IMR-90 (cell line): ENCODE measurements at regions not wholly inside any gene's neighbourhood (a gene's known extent, or its start where the extent isn't known, plus 50 kb on each side); places are given as distances from the start of the nearest gene placed in this dataset.

Experiments
- ATAC-seq: fragments of 200-7000 bp; cut with Tn5 transposase; 2 replicates; pipeline ENCODE4 v1.9.1; 2020; ENCODE audit warnings: low read depth, mild to moderate bottlenecking, moderate library complexity
- BruUV-seq: library from RNA; stranded (reverse); fragments of 400-500 nt; replicated peaks from 2 replicates; lab custom pipeline; 2021; lab: Mats Ljungman, UMichigan
- CTCF ChIA-PET: fragments of 300-600 bp; formaldehyde crosslinking; extraction: SDS; loops from one replicate; lab custom pipeline; 2021; ENCODE audit warnings: antibody characterized with exemption; lab: Yijun Ruan, JAX
- POLR2A ChIA-PET: fragments of 300-600 bp; sonication (Branson Sonifier 250); formaldehyde crosslinking; loops from one replicate; lab custom pipeline; 2022; ENCODE audit warnings: antibody characterized with exemption; ENCODE audit not compliant: unreplicated experiment; lab: Charles Lee
- DNase-seq: peaks from one replicate; pipeline ENCODE4 v3.0.0; 2013
- H2AFZ ChIP-seq: replicated peaks from 2 replicates; pipeline ENCODE3; 2013; ENCODE audit warnings: low read length, mild to moderate bottlenecking; ENCODE audit not compliant: poor library complexity
- H2AK5ac ChIP-seq: 2 replicates; pipeline ENCODE4 v1.6.1; 2013; ENCODE audit warnings: low read depth, low read length, inconsistent platforms
- H2AK9ac ChIP-seq: replicated peaks from 2 replicates; pipeline ENCODE3; 2013; ENCODE audit warnings: mild to moderate bottlenecking, low read depth, low read length, moderate library complexity; ENCODE audit not compliant: poor library complexity
- H2BK120ac ChIP-seq: 2 replicates; pipeline ENCODE4 v1.6.1; 2013; ENCODE audit warnings: low read depth, low read length, inconsistent platforms
- H2BK15ac ChIP-seq: 3 replicates; pipeline ENCODE4 v1.6.1; 2013; ENCODE audit warnings: low read depth, low read length, inconsistent platforms
- H2BK20ac ChIP-seq: 2 replicates; pipeline ENCODE4 v1.6.1; 2013; ENCODE audit warnings: low read depth, mild to moderate bottlenecking, inconsistent platforms, low read length, moderate library complexity
- H2BK5ac ChIP-seq: 2 replicates; pipeline ENCODE4 v1.6.1; 2013; ENCODE audit warnings: mild to moderate bottlenecking, low read depth, low read length, inconsistent platforms; ENCODE audit not compliant: poor library complexity, severe bottlenecking
- H3K14ac ChIP-seq: replicated peaks from 2 replicates; pipeline ENCODE4 v1.6.1; 2013; ENCODE audit warnings: low read depth, low read length, inconsistent platforms
- H3K18ac ChIP-seq: 2 replicates; pipeline ENCODE4 v1.6.1; 2013; ENCODE audit warnings: low read depth, low read length, control low read depth
- H3K23ac ChIP-seq: 2 replicates; pipeline ENCODE4 v1.6.1; 2013; ENCODE audit warnings: low read depth, low read length, inconsistent platforms
- H3K27ac ChIP-seq: 2 replicates; pipeline ENCODE4 v1.5.1; 2013; ENCODE audit warnings: mild to moderate bottlenecking, control low read depth, low read length; ENCODE audit not compliant: insufficient read depth
- H3K27me3 ChIP-seq: 2 replicates; pipeline ENCODE4 v1.6.1; 2013; ENCODE audit warnings: low read length; ENCODE audit not compliant: control insufficient read depth, insufficient read depth
- H3K36me3 ChIP-seq: 2 replicates; pipeline ENCODE4 v1.6.1; 2013; ENCODE audit warnings: low read length, mixed read lengths; ENCODE audit not compliant: control insufficient read depth, insufficient read depth
- H3K4ac ChIP-seq: 2 replicates; pipeline ENCODE4 v1.6.1; 2013; ENCODE audit warnings: low read depth, low read length, inconsistent platforms
- H3K4me1 ChIP-seq: 2 replicates; pipeline ENCODE4 v1.6.1; 2013; ENCODE audit warnings: low read length, mixed read lengths; ENCODE audit not compliant: control insufficient read depth, insufficient read depth
- H3K4me2 ChIP-seq: 2 replicates; pipeline ENCODE4 v1.6.1; 2013; ENCODE audit warnings: low read depth, mild to moderate bottlenecking, control low read depth, low read length, moderate library complexity
- H3K4me3 ChIP-seq: 2 replicates; pipeline ENCODE4 v1.5.1; 2013; ENCODE audit warnings: low read depth, mild to moderate bottlenecking, control low read depth, low read length, moderate library complexity; ENCODE audit not compliant: insufficient read depth
- H3K56ac ChIP-seq: 2 replicates; pipeline ENCODE4 v1.6.1; 2013; ENCODE audit warnings: low read length, inconsistent platforms; ENCODE audit not compliant: insufficient read depth; ENCODE audit errors: extremely low read depth
- H3K79me1 ChIP-seq, 2 experiments: 2 replicates each; pipeline ENCODE4 v1.6.1; 2013; ENCODE audit warnings: low read length in 2 of 2, inconsistent platforms in 1 of 2, low read depth in 1 of 2
- H3K9ac ChIP-seq: 2 replicates; pipeline ENCODE4 v1.6.1; 2013; ENCODE audit warnings: low read depth, low read length, control low read depth
- H3K9me1 ChIP-seq: 2 replicates; pipeline ENCODE4 v1.6.1; 2013; ENCODE audit warnings: low read length, inconsistent platforms; ENCODE audit not compliant: insufficient read depth
- H3K9me3 ChIP-seq: 2 replicates; pipeline ENCODE4 v1.6.1; 2013; ENCODE audit warnings: low read length; ENCODE audit not compliant: control insufficient read depth, insufficient read depth
- H4K20me1 ChIP-seq: 2 replicates; pipeline ENCODE4 v1.6.1; 2013; ENCODE audit warnings: low read length, inconsistent platforms; ENCODE audit not compliant: insufficient read depth
- H4K5ac ChIP-seq: 2 replicates; pipeline ENCODE4 v1.6.1; 2013; ENCODE audit warnings: mild to moderate bottlenecking, low read depth, low read length, control low read depth
- H4K8ac ChIP-seq, 2 experiments: 2 replicates each; pipeline ENCODE4 v1.6.1; 2013; ENCODE audit warnings: low read depth in 2 of 2, low read length in 2 of 2, control low read depth in 1 of 2, inconsistent platforms in 1 of 2
- H4K91ac ChIP-seq: 2 replicates; pipeline ENCODE4 v1.6.1; 2013; ENCODE audit warnings: low read depth, low read length, inconsistent platforms; ENCODE audit not compliant: insufficient read depth
- BHLHE40 ChIP-seq: fragments of 150-350 bp; IDR thresholded peaks from 2 replicates; pipeline ENCODE4 v1.6.1; 2016; ENCODE audit warnings: mild to moderate bottlenecking, low read depth, low read length
- CHD1 ChIP-seq: IDR thresholded peaks from 2 replicates; pipeline ENCODE4 v1.6.1; 2012; ENCODE audit warnings: low read depth, low read length, improper control_type of control experiment
- FOS ChIP-seq: fragments of 150-350 bp; IDR thresholded peaks from 2 replicates; pipeline ENCODE4 v1.6.1; 2016; ENCODE audit warnings: low read depth, low read length
- MAFK ChIP-seq: IDR thresholded peaks from 2 replicates; pipeline ENCODE4 v1.6.1; 2012; ENCODE audit warnings: low read depth, low read length, improper control_type of control experiment
- MAZ ChIP-seq: IDR thresholded peaks from 2 replicates; pipeline ENCODE4 v1.6.1; 2012; ENCODE audit warnings: low read depth, mild to moderate bottlenecking, low read length, improper control_type of control experiment, moderate library complexity, borderline replicate concordance
- MXI1 ChIP-seq: IDR thresholded peaks from 2 replicates; pipeline ENCODE4 v1.6.1; 2012; ENCODE audit warnings: low read depth, mild to moderate bottlenecking, low read length, moderate library complexity, borderline replicate concordance
- NFE2L2 ChIP-seq: fragments of 150-350 bp; IDR thresholded peaks from 2 replicates; pipeline ENCODE4 v1.6.1; 2016; ENCODE audit warnings: low read depth, mild to moderate bottlenecking, low read length
- POLR2A ChIP-seq: IDR thresholded peaks from 2 replicates; pipeline ENCODE4 v1.6.1; 2012; ENCODE audit warnings: mild to moderate bottlenecking, low read depth, low read length
- RCOR1 ChIP-seq: IDR thresholded peaks from 2 replicates; pipeline ENCODE4 v1.6.1; 2012; ENCODE audit warnings: mild to moderate bottlenecking, low read length, improper control_type of control experiment; ENCODE audit not compliant: insufficient replicate concordance
- RFX5 ChIP-seq: IDR thresholded peaks from 2 replicates; pipeline ENCODE4 v1.8.0; 2012; ENCODE audit warnings: low read depth, mild to moderate bottlenecking, low read length, moderate library complexity
- WGBS, 2 experiments: methylation state at CpG; one replicate each; pipeline versions ENCODE4 v1.1.5 to v1.1.7; 2013; ENCODE audit warnings: missing lambda C conversion rate in 2 of 2; ENCODE audit not compliant: insufficient read length in 1 of 2; ENCODE audit errors: extremely low coverage in 2 of 2; 5-methylcytosine and 5-hydroxymethylcytosine counted together
- dilution Hi-C: fragments of 300-500 bp; cut with HindIII; formaldehyde crosslinking; loops from one replicate; pipeline ENCODE4 v1.14.3; 2018; ENCODE audit warnings: low sequenced_read_pairs; ENCODE audit not compliant: unreplicated experiment
- in situ Hi-C: fragments of 300-500 bp; cut with MboI; formaldehyde crosslinking; loops from 3 replicates; pipeline ENCODE4 v1.14.3; 2019; ENCODE audit warnings: low sequenced_read_pairs, inconsistent platforms, mixed read lengths
- intact Hi-C: fragments of 100-400 bp; cut with micrococcal nuclease; formaldehyde crosslinking; loops from 2 replicates; pipeline ENCODE4 v1.10.0; 2022
- TF ChIP-seq, protein P1 (sequence below): fragments of 150-350 bp; IDR thresholded peaks from 2 replicates; pipeline ENCODE4 v1.6.1; 2016; ENCODE audit warnings: low read depth, mild to moderate bottlenecking, low read length, moderate library complexity, borderline replicate concordance
- TF ChIP-seq, protein P2 (sequence below): fragments of 150-350 bp; IDR thresholded peaks from 2 replicates; pipeline ENCODE4 v1.6.1; 2017; ENCODE audit warnings: mild to moderate bottlenecking, antibody characterized with exemption, low read length, low read depth

DNA sequence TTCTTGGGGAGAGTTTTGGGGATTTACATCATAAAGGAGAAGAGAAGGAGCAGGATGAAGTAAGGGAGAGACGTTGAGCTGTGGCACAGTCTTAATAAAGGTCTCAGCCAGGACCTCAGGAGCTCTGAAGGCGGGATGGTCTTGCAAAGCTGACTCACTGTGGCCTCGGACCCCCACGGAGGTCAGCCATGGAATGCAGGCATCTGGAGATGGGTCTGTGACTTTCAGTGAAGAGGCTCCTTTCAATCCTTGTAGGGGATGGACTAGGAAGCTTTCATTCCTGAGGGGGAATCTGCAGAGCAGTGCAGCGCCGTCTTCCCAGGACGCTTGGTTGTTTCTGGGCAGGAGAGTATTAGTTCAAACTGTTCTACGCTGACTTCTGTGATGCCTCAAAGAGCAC lies 65.7 kb upstream of the BASP1 start:
- peak overlapping the region; percentile 63; the same call in 1 of the 2 replicates for H2BK120ac ChIP-seq
- CTCF ChIA-PET, result interaction anchor here (0.5 kb wide), 1 partner anchor 62 kb away, joined by 4 read pairs; no protein-coding TSS in a partner anchor
- peak overlapping the region; percentile 76 for H2AK5ac ChIP-seq
- intact Hi-C loops (no loop called here), dilution Hi-C loops (no loop called here), in situ Hi-C loops (no loop called here)
- WGBS, 2 experiments, result 79% methylated on average over 5 of the region's 8 CpGs; no CpG with 5 or more reads in 1 of the 2 experiments
- no peaks in the 10 kb centered on the region for H3K27me3 ChIP-seq
- peaks cover 3 to 7% of the 10 kb centered on the region in 2 experiments; a peak in 3 of 4 replicates for H3K79me1 ChIP-seq
- no peaks in the 10 kb centered on the region for H3K36me3 ChIP-seq
- POLR2A ChIA-PET, result no interaction called here
- TF ChIP-seq MXI1, result no peak
- no peak for TF ChIP-seq CHD1
- TF ChIP-seq MAFK, result no peak
- no peak for TF ChIP-seq POLR2A
- TF ChIP-seq NFE2L2, result no peak
- TF ChIP-seq, protein P1, sequence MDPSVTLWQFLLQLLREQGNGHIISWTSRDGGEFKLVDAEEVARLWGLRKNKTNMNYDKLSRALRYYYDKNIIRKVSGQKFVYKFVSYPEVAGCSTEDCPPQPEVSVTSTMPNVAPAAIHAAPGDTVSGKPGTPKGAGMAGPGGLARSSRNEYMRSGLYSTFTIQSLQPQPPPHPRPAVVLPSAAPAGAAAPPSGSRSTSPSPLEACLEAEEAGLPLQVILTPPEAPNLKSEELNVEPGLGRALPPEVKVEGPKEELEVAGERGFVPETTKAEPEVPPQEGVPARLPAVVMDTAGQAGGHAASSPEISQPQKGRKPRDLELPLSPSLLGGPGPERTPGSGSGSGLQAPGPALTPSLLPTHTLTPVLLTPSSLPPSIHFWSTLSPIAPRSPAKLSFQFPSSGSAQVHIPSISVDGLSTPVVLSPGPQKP, result no peak
- TF ChIP-seq RCOR1, result no peak
- no peak for TF ChIP-seq BHLHE40
- no peak for TF ChIP-seq MAZ
- no peak for TF ChIP-seq RFX5
- TF ChIP-seq, protein P2, sequence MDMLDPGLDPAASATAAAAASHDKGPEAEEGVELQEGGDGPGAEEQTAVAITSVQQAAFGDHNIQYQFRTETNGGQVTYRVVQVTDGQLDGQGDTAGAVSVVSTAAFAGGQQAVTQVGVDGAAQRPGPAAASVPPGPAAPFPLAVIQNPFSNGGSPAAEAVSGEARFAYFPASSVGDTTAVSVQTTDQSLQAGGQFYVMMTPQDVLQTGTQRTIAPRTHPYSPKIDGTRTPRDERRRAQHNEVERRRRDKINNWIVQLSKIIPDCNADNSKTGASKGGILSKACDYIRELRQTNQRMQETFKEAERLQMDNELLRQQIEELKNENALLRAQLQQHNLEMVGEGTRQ, result no peak
- no peak for TF ChIP-seq FOS
- no TSS peak for BruUV-seq
- H3K4me1 ChIP-seq, result peaks cover 24% of the 10 kb centered on the region
- H4K91ac ChIP-seq, result peak overlapping the region; percentile 44
- peak overlapping the region; percentile 40 to 69 for H4K8ac ChIP-seq
- H3K4me2 ChIP-seq, result no peak overlapping the region
- H3K18ac ChIP-seq, result peak overlapping the region; percentile 39; the same call in 1 of the 2 replicates
- H3K4me3 ChIP-seq, result no peak overlapping the region
- H3K4ac ChIP-seq, result peak overlapping the region; percentile 58; the same call in 1 of the 2 replicates
- peak overlapping the region; percentile 73 for H2BK20ac ChIP-seq
- H4K20me1 ChIP-seq, result no peaks in the 10 kb centered on the region
- peak overlapping the region; percentile 70 for H2AFZ ChIP-seq
- H3K27ac ChIP-seq, result no peak overlapping the region
- no peaks in the 10 kb centered on the region for H3K9me3 ChIP-seq
- H4K5ac ChIP-seq, result 0 out of 2 replicates have a peak overlapping the region, but pooled peaks have one; percentile 1
- H3K9ac ChIP-seq, result no peak overlapping the region
- H2AK9ac ChIP-seq, result no peak overlapping the region
- H3K56ac ChIP-seq, result no peak overlapping the region
- peak overlapping the region; percentile 85 for H2BK15ac ChIP-seq
- peak; percentile 40 for DNase-seq
- ATAC-seq, result peak; percentile 33
- H3K14ac ChIP-seq, result peak overlapping the region; percentile 63
- H3K23ac ChIP-seq, result peak overlapping the region; percentile 20; the same call in 1 of the 2 replicates
- peaks cover 9% of the 10 kb centered on the region; the same call in 1 of the 2 replicates for H3K9me1 ChIP-seq
- H2BK5ac ChIP-seq, result no peak overlapping the region
